GM21723 (cell line): ENCODE measurements at regions not wholly inside any gene's neighbourhood (a gene's known extent, or its start where the extent isn't known, plus 50 kb on each side); places are given as distances from the start of the nearest gene placed in this dataset.

ENCODE experiments used
- ATAC-seq: cut with Tn5 transposase; IDR thresholded peaks from one replicate; pipeline ENCODE4 v1.9.1; 2021; ENCODE audit warnings: mild to moderate bottlenecking, moderate library complexity; ENCODE audit not compliant: unreplicated experiment

- ATAC-seq, result no peak
These were observed 155.0 kb upstream of the GLI2 start for GRCh38 chr2:120580709-120581108.

GRCh38 chr2:120583121-120583520 lies 152.5 kb upstream of the GLI2 start:
- no peak for ATAC-seq

GRCh38 chr2:120583851-120584570 lies 151.7 kb upstream of the GLI2 start:
- no peak for ATAC-seq

- no peak for ATAC-seq
These were observed 149.0 kb upstream of the GLI2 start for GRCh38 chr2:120586507-120587278.

GRCh38 chr2:120587279-120587996 lies 148.2 kb upstream of the GLI2 start:
- ATAC-seq, result no peak

GRCh38 chr2:120587997-120588336 lies 147.7 kb upstream of the GLI2 start:
- no peak for ATAC-seq

- ATAC-seq, result no peak
These were observed 145.7 kb upstream of the GLI2 start for GRCh38 chr2:120589771-120590608.

- ATAC-seq, result no peak
These were observed 144.8 kb upstream of the GLI2 start for GRCh38 chr2:120590841-120591240.

GRCh38 chr2:120591572-120591971 lies 144.1 kb upstream of the GLI2 start:
- ATAC-seq, result no peak

GRCh38 chr2:120592084-120592483 lies 143.6 kb upstream of the GLI2 start:
- no peak for ATAC-seq

GRCh38 chr2:120593921-120594686 lies 141.6 kb upstream of the GLI2 start:
- no peak for ATAC-seq

GRCh38 chr2:120594856-120595685 lies 140.6 kb upstream of the GLI2 start:
- ATAC-seq, result no peak

GRCh38 chr2:120595739-120596138 lies 139.9 kb upstream of the GLI2 start:
- no peak for ATAC-seq

- ATAC-seq, result no peak
These were observed 139.4 kb upstream of the GLI2 start for GRCh38 chr2:120596191-120596811.

GRCh38 chr2:120596990-120597594 lies 138.6 kb upstream of the GLI2 start:
- no peak for ATAC-seq

GRCh38 chr2:120597595-120598193 lies 138.0 kb upstream of the GLI2 start:
- ATAC-seq, result no peak

- ATAC-seq, result no peak
These were observed 137.3 kb upstream of the GLI2 start for GRCh38 chr2:120598416-120598815.

- no peak for ATAC-seq
These were observed 136.6 kb upstream of the GLI2 start for GRCh38 chr2:120599072-120599471.
